Mesendoderm (in vitro differentiated cells): ENCODE measurements at regions not wholly inside any gene's neighbourhood (a gene's known extent, or its start where the extent isn't known, plus 50 kb on each side); places are given as distances from the start of the nearest gene placed in this dataset. TPM values are rescaled to one million over a fixed set of nuclear protein-coding genes. Genes with fewer than 3 reads are reported as not detected.

Experiments
- DNase-seq: peaks from one replicate; pipeline ENCODE4 v3.0.0; 2013
- H2AK5ac ChIP-seq: 2 replicates; pipeline ENCODE4 v1.6.1; 2013; ENCODE audit warnings: low read length, inconsistent platforms
- H2BK120ac ChIP-seq: 2 replicates; pipeline ENCODE4 v1.6.1; 2013; ENCODE audit warnings: low read depth, mild to moderate bottlenecking, low read length, moderate library complexity, mixed read lengths
- H2BK15ac ChIP-seq: replicated peaks from 2 replicates; pipeline ENCODE4 v1.6.1; 2013; ENCODE audit warnings: low read depth, mild to moderate bottlenecking, moderate library complexity
- H2BK5ac ChIP-seq: 2 replicates; pipeline ENCODE4 v1.6.1; 2013; ENCODE audit warnings: low read length, inconsistent platforms
- H3K18ac ChIP-seq: 2 replicates; pipeline ENCODE4 v1.6.1; 2013; ENCODE audit warnings: mild to moderate bottlenecking, low read length, mixed read lengths
- H3K23ac ChIP-seq: one replicate; pipeline ENCODE4 v1.6.1; 2013; ENCODE audit warnings: low read length
- H3K27ac ChIP-seq: 2 replicates; pipeline ENCODE4 v1.5.1; 2013; ENCODE audit warnings: low read depth, mild to moderate bottlenecking, inconsistent platforms, low read length, moderate library complexity
- H3K27me3 ChIP-seq: 2 replicates; pipeline ENCODE4 v1.6.1; 2013; ENCODE audit warnings: low read length, control low read depth, mild to moderate bottlenecking, inconsistent platforms; ENCODE audit not compliant: insufficient read depth, poor library complexity
- H3K36me3 ChIP-seq: 2 replicates; pipeline ENCODE4 v1.6.1; 2013; ENCODE audit warnings: low read length, inconsistent platforms; ENCODE audit not compliant: control insufficient read depth, insufficient read depth
- H3K4ac ChIP-seq: one replicate; pipeline ENCODE4 v1.6.1; 2013; ENCODE audit warnings: low read depth, mild to moderate bottlenecking, low read length, moderate library complexity
- H3K4me1 ChIP-seq: 2 replicates; pipeline ENCODE4 v1.6.1; 2013; ENCODE audit warnings: low read depth, low read length, inconsistent platforms; ENCODE audit not compliant: control insufficient read depth
- H3K4me2 ChIP-seq: 2 replicates; pipeline ENCODE4 v1.6.1; 2013; ENCODE audit warnings: low read length
- H3K4me3 ChIP-seq: 2 replicates; pipeline ENCODE4 v1.5.1; 2013; ENCODE audit warnings: mild to moderate bottlenecking, low read length
- H3K56ac ChIP-seq: one replicate; pipeline ENCODE4 v1.6.1; 2013; ENCODE audit warnings: low read length
- H3K79me1 ChIP-seq: 2 replicates; pipeline ENCODE4 v1.6.1; 2013; ENCODE audit warnings: low read length, inconsistent platforms
- H3K79me2 ChIP-seq: 2 replicates; pipeline ENCODE4 v1.6.1; 2013; ENCODE audit warnings: mild to moderate bottlenecking, low read length; ENCODE audit not compliant: control insufficient read depth, insufficient read depth
- H3K9ac ChIP-seq: 2 replicates; pipeline ENCODE4 v1.6.1; 2013; ENCODE audit warnings: low read length, inconsistent platforms
- H4K5ac ChIP-seq: one replicate; pipeline ENCODE4 v1.6.1; 2013; ENCODE audit warnings: low read length
- H4K8ac ChIP-seq: one replicate; pipeline ENCODE4 v1.6.1; 2013; ENCODE audit warnings: low read depth, mild to moderate bottlenecking, control low read depth, low read length, moderate library complexity
- WGBS: extraction: QIAGEN DNeasy Blood & Tissue Kit; methylation state at CpG from one replicate; pipeline ENCODE4 v1.1.7; 2013; ENCODE audit warnings: low lambda C conversion rate, missing lambda C conversion rate; ENCODE audit not compliant: insufficient coverage; ENCODE audit errors: extremely low coverage; 5-methylcytosine and 5-hydroxymethylcytosine counted together
- small RNA-seq: library from polyadenylated mRNA; stranded (forward); fragments of <200 nt; extraction: miRNeasy Mini kit (QIAGEN cat#:217004); gene quantifications from one replicate; pipeline ENCODE3, GENCODE V24; 2013; ENCODE audit not compliant: insufficient read depth

DNA sequence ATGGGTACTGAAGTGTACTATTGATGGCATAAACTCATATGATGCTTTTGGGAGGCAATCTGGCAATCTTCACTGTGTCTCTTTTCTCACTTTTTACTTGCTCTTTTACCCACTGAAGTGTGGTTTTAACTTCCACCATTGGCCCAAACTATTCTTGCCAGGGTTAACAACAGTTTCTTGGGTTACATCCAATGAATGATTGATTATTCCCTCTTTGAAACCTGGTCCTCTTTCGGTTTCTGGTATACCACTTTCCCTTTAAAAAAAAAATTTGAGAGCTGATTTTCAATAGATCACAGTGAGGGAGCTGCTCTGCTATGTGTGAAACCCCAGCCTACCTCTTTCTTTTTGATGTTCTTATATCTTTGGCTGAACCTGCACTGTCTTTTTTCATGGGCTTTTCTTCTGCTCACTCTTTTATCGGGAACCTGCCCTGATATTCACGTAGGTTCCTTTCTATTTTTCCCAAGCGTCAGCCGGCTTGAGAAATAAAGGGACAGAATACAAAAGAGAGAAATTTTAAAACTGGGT lies 56.1 kb upstream of the OR4E1 start:
- no peak overlapping the region for H2BK120ac ChIP-seq
- no peak for DNase-seq
- no peak overlapping the region for H3K4ac ChIP-seq
- H3K4me1 ChIP-seq: no peaks in the 10 kb centered on the region
- no peak overlapping the region for H3K27ac ChIP-seq
- no peak overlapping the region for H3K4me3 ChIP-seq
- no peak overlapping the region for H3K9ac ChIP-seq
- no peak overlapping the region for H4K8ac ChIP-seq
- H3K4me2 ChIP-seq: no peak overlapping the region
- no peak overlapping the region for H2BK15ac ChIP-seq
- H3K79me2 ChIP-seq: no peaks in the 10 kb centered on the region
- no peak overlapping the region for H3K56ac ChIP-seq
- H2AK5ac ChIP-seq: no peak overlapping the region
- H3K23ac ChIP-seq: no peak overlapping the region
- WGBS: no CpG with 5 or more reads among the region's 5 CpGs
- H3K27me3 ChIP-seq: no peaks in the 10 kb centered on the region
- H3K36me3 ChIP-seq: no peaks in the 10 kb centered on the region
- no peak overlapping the region for H3K18ac ChIP-seq
- no peaks in the 10 kb centered on the region for H3K79me1 ChIP-seq
- H4K5ac ChIP-seq: no peak overlapping the region
- no peak overlapping the region for H2BK5ac ChIP-seq

DNA sequence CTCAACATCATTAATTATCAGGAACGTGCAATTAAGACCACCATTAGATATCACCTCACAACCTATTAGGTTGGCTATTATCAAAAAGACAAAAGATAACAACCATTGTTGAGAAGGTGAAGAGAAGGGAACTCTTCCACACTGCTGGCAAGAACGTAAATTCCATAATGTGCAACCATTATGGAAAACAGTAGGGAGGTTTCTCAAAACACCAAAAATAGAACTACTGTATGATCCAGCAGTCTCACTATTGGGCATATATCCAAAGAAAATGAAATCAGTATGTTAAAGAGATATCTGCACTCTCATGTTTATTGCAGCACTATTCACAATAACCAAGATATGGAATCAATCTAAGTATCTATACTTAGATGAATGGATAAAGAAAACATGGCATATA lies 51.6 kb upstream of the OR4E1 start:
- Histone ChIP-seq H3K4ac (no peak overlapping the region), H4K8ac (no peak overlapping the region), H2AK5ac (no peak overlapping the region), H3K79me1 (no peaks in the 10 kb centered on the region), H3K27me3 (no peaks in the 10 kb centered on the region), H3K36me3 (no peaks in the 10 kb centered on the region), H2BK15ac (no peak overlapping the region), H3K4me3 (no peak overlapping the region), H3K4me1 (no peaks in the 10 kb centered on the region), H3K56ac (no peak overlapping the region), H3K18ac (no peak overlapping the region), H3K23ac (no peak overlapping the region), H4K5ac (no peak overlapping the region), H2BK120ac (no peak overlapping the region), H3K9ac (no peak overlapping the region), H2BK5ac (no peak overlapping the region), H3K4me2 (no peak overlapping the region), H3K79me2 (no peaks in the 10 kb centered on the region), H3K27ac (no peak overlapping the region)
- no peak for DNase-seq
- no CpG with 5 or more reads among the region's 2 CpGs for WGBS

DNA sequence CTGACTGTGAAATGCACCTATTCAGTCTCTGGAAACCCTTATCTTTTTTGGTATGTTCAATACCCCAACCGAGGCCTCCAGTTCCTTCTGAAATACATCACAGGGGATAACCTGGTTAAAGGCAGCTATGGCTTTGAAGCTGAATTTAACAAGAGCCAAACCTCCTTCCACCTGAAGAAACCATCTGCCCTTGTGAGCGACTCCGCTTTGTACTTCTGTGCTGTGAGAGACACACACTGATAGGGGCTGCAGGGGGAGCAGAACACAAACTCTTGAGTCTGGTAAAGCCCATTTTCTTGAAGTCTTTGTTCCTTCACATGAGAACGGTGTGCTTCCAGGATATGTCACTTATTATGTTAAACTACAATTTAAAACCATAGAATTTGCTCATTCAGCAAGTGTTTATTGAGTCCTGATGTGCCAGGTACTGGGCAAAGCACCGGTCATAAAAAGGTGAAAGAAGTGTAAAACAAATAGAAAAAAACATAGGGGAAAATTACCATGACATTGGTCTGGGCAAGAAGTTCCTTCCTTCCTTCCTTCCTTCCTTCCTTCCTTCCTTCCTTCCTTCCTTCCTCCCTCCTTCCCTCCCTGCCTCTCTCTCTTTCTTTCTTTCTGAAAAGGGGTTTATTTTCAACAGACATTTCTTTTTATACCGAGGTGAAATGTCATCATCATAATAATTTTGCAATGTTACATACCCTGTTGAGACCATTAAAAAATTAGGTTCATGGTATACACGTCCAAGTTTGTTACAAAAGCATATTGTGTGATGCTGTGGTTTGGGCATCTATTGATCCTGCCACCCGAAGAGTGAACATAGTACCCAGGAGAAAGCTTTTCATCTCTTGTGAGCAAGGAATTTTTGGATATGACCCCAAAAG lies 50.7 kb upstream of the OR4E1 start:
- no CpG with 5 or more reads among the region's 8 CpGs for WGBS

DNA sequence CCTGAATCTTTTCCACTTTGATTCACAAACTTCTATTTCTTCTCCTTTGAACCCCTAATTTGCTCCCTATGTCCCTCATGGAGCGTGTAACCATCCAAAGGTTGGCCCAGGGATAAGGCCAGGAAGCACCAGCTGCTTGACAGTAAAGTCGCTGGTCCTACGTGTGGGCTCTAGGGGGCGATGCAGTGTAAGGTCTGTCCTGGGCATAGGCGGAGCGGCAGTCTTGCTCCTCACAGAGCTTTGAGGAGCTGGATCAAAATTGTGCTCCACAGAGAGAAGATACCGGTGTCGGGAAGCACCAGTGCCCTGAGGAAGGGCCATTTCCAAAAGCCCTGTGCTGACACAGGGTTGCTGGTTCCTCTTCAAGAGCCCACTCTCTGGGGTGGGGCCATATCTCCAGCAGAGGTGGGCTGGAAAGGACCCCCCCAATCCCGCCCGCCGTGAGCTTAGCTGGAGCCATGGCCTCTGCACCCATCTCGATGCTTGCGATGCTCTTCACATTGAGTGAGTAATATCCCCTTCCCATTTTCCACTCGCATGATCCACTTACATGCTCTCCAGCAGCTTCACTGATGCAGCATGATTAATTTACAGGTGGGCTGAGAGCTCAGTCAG lies 49.9 kb upstream of the OR4E1 start:
- no peak overlapping the region for H3K4ac ChIP-seq
- no peak overlapping the region for H3K23ac ChIP-seq
- H3K18ac ChIP-seq: no peak overlapping the region
- no CpG with 5 or more reads among the region's 14 CpGs for WGBS
- no peak overlapping the region for H3K56ac ChIP-seq
- H4K5ac ChIP-seq: no peak overlapping the region
- H3K79me2 ChIP-seq: no peaks in the 10 kb centered on the region
- peak; percentile 89 for DNase-seq
- no peak overlapping the region for H4K8ac ChIP-seq
- H3K4me2 ChIP-seq: no peak overlapping the region
- no peaks in the 10 kb centered on the region for H3K79me1 ChIP-seq
- H3K4me1 ChIP-seq: no peaks in the 10 kb centered on the region
- H3K27ac ChIP-seq: no peak overlapping the region
- no peak overlapping the region for H2BK5ac ChIP-seq
- no peak overlapping the region for H2AK5ac ChIP-seq
- H3K4me3 ChIP-seq: no peak overlapping the region
- H3K27me3 ChIP-seq: no peaks in the 10 kb centered on the region
- H3K36me3 ChIP-seq: no peaks in the 10 kb centered on the region
- H2BK120ac ChIP-seq: no peak overlapping the region
- H2BK15ac ChIP-seq: no peak overlapping the region
- no peak overlapping the region for H3K9ac ChIP-seq

More for the DNA sequence above, 50.7 kb upstream of the OR4E1 start:
- no peak overlapping the region for H3K27ac ChIP-seq
- H4K5ac ChIP-seq: no peak overlapping the region
- no peak overlapping the region for H2BK120ac ChIP-seq
- H3K4ac ChIP-seq: no peak overlapping the region
- no peak overlapping the region for H4K8ac ChIP-seq
- no peak overlapping the region for H3K23ac ChIP-seq
- no peak overlapping the region for H3K18ac ChIP-seq
- H3K9ac ChIP-seq: no peak overlapping the region
- H3K4me2 ChIP-seq: no peak overlapping the region
- H2AK5ac ChIP-seq: no peak overlapping the region
- no peaks in the 10 kb centered on the region for H3K27me3 ChIP-seq
- H3K79me1 ChIP-seq: no peaks in the 10 kb centered on the region
- no peak overlapping the region for H3K4me3 ChIP-seq
- H3K56ac ChIP-seq: no peak overlapping the region
- no peak overlapping the region for H2BK15ac ChIP-seq
- H2BK5ac ChIP-seq: no peak overlapping the region
- no peak for DNase-seq
- H3K4me1 ChIP-seq: no peaks in the 10 kb centered on the region
- H3K79me2 ChIP-seq: no peaks in the 10 kb centered on the region
- H3K36me3 ChIP-seq: no peaks in the 10 kb centered on the region

Small RNA genes lying in the stretch of these regions (small RNA-seq; reads per million reads assigned to genes)
- gene AC245505.1 (not detected), gene TRAJ30 (not detected), gene TRAJ31 (not detected), gene TRAJ32 (not detected), gene TRAJ33 (not detected), gene TRAJ34 (not detected), gene TRAJ35 (not detected), gene TRAJ36 (not detected), gene TRAJ37 (not detected), gene TRAJ38 (not detected), gene TRAJ39 (not detected), gene TRAJ40 (not detected), gene TRAJ41 (not detected), gene TRAJ42 (not detected), gene TRAJ43 (not detected), gene TRAJ44 (not detected), gene TRAJ45 (not detected), gene TRAJ46 (not detected), gene TRAJ47 (not detected), gene TRAJ48 (not detected), gene TRAJ49 (not detected), gene TRAJ50 (not detected), gene TRAJ51 (not detected), gene TRAJ52 (not detected), gene TRAJ53 (not detected), gene TRAJ54 (not detected), gene TRAJ55 (not detected), gene TRAJ56 (not detected), gene TRAJ57 (not detected), gene TRAJ58 (not detected), gene TRAJ59 (not detected), gene TRAJ60 (not detected), gene TRAJ61 (not detected), gene TRAV15 (not detected), gene TRDD1 (not detected), gene TRDD2 (not detected), gene TRDD3 (not detected), gene TRDJ1 (not detected), gene TRDJ2 (not detected), gene TRDJ3 (not detected), gene TRDJ4 (not detected), gene TRDV1 (not detected)
